B cell (primary cell): ENCODE measurements at regions not wholly inside any gene's neighbourhood (a gene's known extent, or its start where the extent isn't known, plus 50 kb on each side); places are given as distances from the start of the nearest gene placed in this dataset.

Source experiments
- ATAC-seq: fragments of 200-7000 bp; cut with Tn5 transposase; one replicate; pipeline ENCODE4 v1.10.0; 2021; ENCODE audit warnings: low read depth, mild to moderate bottlenecking, moderate number of reproducible peaks, moderate library complexity
- CTCF ChIA-PET: fragments of 350-600 bp; sonication (Branson Sonifier 250); formaldehyde crosslinking; loops from one replicate; lab custom pipeline; 2021; ENCODE audit warnings: antibody characterized with exemption, inconsistent platforms; lab: Charles Lee
- POLR2A ChIA-PET: fragments of 350-600 bp; sonication (Branson Sonifier 250); formaldehyde crosslinking; loops from one replicate; lab custom pipeline; 2021; ENCODE audit warnings: antibody characterized with exemption; lab: Charles Lee
- DNase-seq: peaks from one replicate; pipeline ENCODE4 v3.0.0; 2013
- H2AFZ ChIP-seq: 2 replicates; pipeline ENCODE4 v1.6.1; 2012; ENCODE audit warnings: mild to moderate bottlenecking, low read depth, low read length; ENCODE audit not compliant: insufficient read depth, poor library complexity, severe bottlenecking
- H3K27ac ChIP-seq, 2 donors: 1 replicate in 1 of 2; 2 replicates in 1 of 2; pipeline ENCODE4 v1.5.1; 2012 to 2013; ENCODE audit warnings: low read length in 2 of 2, mild to moderate bottlenecking in 2 of 2, moderate library complexity in 1 of 2
- H3K27me3 ChIP-seq, 4 experiments: fragments of 200-600 bp in 1 of 4; sonication (generic) in 1 of 4; replicated peaks in 1 of 4; 1 replicate in 2 of 4; 2 replicates in 2 of 4; pipeline versions ENCODE4 v1.6.1 to v1.7.0; 2013 to 2016; ENCODE audit warnings: low read length in 3 of 4, mild to moderate bottlenecking in 2 of 4, mixed read lengths in 1 of 4, moderate library complexity in 1 of 4; ENCODE audit not compliant: insufficient read depth in 4 of 4, control insufficient read depth in 3 of 4; ENCODE audit errors: control extremely low read depth in 1 of 4
- H3K36me3 ChIP-seq, 2 experiments: replicated peaks in 1 of 2; 1 replicate in 1 of 2; 2 replicates in 1 of 2; pipeline versions ENCODE4 v1.6.1 to v1.7.1; 2013; ENCODE audit warnings: low read length in 1 of 2; ENCODE audit not compliant: insufficient read depth in 2 of 2, control insufficient read depth in 1 of 2; ENCODE audit errors: control extremely low read depth in 1 of 2, extremely low read depth in 1 of 2
- H3K4me1 ChIP-seq, 2 donors: fragments of 200-600 bp in 1 of 2; sonication (generic) in 1 of 2; 1 replicate in 1 of 2; 2 replicates in 1 of 2; pipeline versions ENCODE4 v1.5.1 to v1.6.1; 2013 to 2017; ENCODE audit warnings: low read length in 2 of 2; ENCODE audit not compliant: control insufficient read depth in 2 of 2, insufficient read depth in 2 of 2
- H3K4me2 ChIP-seq: replicated peaks from 2 replicates; pipeline ENCODE3; 2012; ENCODE audit warnings: mild to moderate bottlenecking, low read depth, low read length; ENCODE audit not compliant: poor library complexity, severe bottlenecking
- H3K4me3 ChIP-seq, 5 experiments: fragments of 200-600 bp in 1 of 5; sonication (generic) in 1 of 5; 1 replicate in 3 of 5; 2 replicates in 2 of 5; pipeline versions ENCODE4 v1.5.1 to v1.7.0; 2011 to 2016; ENCODE audit warnings: low read length in 4 of 5, mild to moderate bottlenecking in 4 of 5, low read depth in 2 of 5, control low read depth in 1 of 5, moderate library complexity in 1 of 5; ENCODE audit not compliant: insufficient read depth in 1 of 5; ENCODE audit errors: control extremely low read depth in 1 of 5, extremely low read depth in 1 of 5
- H3K79me2 ChIP-seq: fragments of 200-600 bp; sonication (generic); one replicate; pipeline ENCODE4 v1.6.0; 2016; ENCODE audit warnings: low read length; ENCODE audit not compliant: control insufficient read depth, insufficient read depth
- H3K9ac ChIP-seq: fragments of 200-600 bp; sonication (generic); 2 replicates; pipeline ENCODE4 v1.6.1; 2017; ENCODE audit warnings: mild to moderate bottlenecking, low read length, moderate library complexity
- H3K9me3 ChIP-seq, 3 donors: one replicate each; pipeline versions ENCODE4 v1.6.1 to v1.7.1; 2013; ENCODE audit warnings: low read length in 2 of 3; ENCODE audit not compliant: control insufficient read depth in 2 of 3, insufficient read depth in 1 of 3; ENCODE audit errors: control extremely low read depth in 1 of 3
- H4K20me1 ChIP-seq: 2 replicates; pipeline ENCODE4 v1.6.0; 2012; ENCODE audit warnings: mild to moderate bottlenecking, low read length; ENCODE audit not compliant: insufficient read depth, control insufficient read depth, poor library complexity, severe bottlenecking
- H3K27ac Mint-ChIP-seq: one replicate; pipeline ENCODE4 v1.8.0; 2021; ENCODE audit warnings: mixed read lengths
- H3K27me3 Mint-ChIP-seq: one replicate; pipeline ENCODE4 v1.8.0; 2021; ENCODE audit warnings: mixed read lengths
- H3K4me1 Mint-ChIP-seq: one replicate; pipeline ENCODE4 v1.8.0; 2021; ENCODE audit warnings: mixed read lengths
- H3K4me3 Mint-ChIP-seq: one replicate; pipeline ENCODE4 v1.8.0; 2021; ENCODE audit warnings: mixed read lengths
- H3K9me3 Mint-ChIP-seq: one replicate; pipeline ENCODE4 v1.8.0; 2022; ENCODE audit warnings: mixed read lengths; ENCODE audit not compliant: insufficient read depth
- CTCF ChIP-seq: fragments of 200-600 bp; IDR thresholded peaks from one replicate; pipeline ENCODE4 v1.8.0; 2022; ENCODE audit warnings: antibody characterized with exemption, mild to moderate bottlenecking
- EZH2 ChIP-seq: IDR thresholded peaks from 2 replicates; pipeline ENCODE4 v1.6.1; 2012; ENCODE audit warnings: borderline replicate concordance, low read depth, mild to moderate bottlenecking, moderate library complexity, low read length; ENCODE audit not compliant: insufficient read depth, poor library complexity, severe bottlenecking
- WGBS: methylation state at CpG from one replicate; pipeline ENCODE4 v1.1.5; 2013; ENCODE audit warnings: missing lambda C conversion rate; ENCODE audit not compliant: insufficient coverage; 5-methylcytosine and 5-hydroxymethylcytosine counted together
- intact Hi-C: fragments of 100-400 bp; cut with micrococcal nuclease; formaldehyde crosslinking; loops from one replicate; pipeline ENCODE4 v1.10.0; 2022

- H3K27me3 ChIP-seq, result no peaks in the 10 kb centered on the region
- DNase-seq (no peak), ATAC-seq (no peak)
- ChIA-PET CTCF (no interaction called here), POLR2A (no interaction called here)
- no peak overlapping the region for H3K4me3 ChIP-seq
- H2AFZ ChIP-seq, result no peak overlapping the region
- no peaks in the 10 kb centered on the region for H3K9me3 ChIP-seq
- Mint-ChIP-seq H3K9me3 (peaks cover 2% of the 10 kb centered on the region), H3K27me3 (no peaks in the 10 kb centered on the region), H3K27ac (no peak overlapping the region), H3K4me3 (no peak overlapping the region), H3K4me1 (no peaks in the 10 kb centered on the region)
- no peak overlapping the region for H3K27ac ChIP-seq
- H4K20me1 ChIP-seq, result no peaks in the 10 kb centered on the region
- no CpG with 5 or more reads among the region's 2 CpGs for WGBS
- TF ChIP-seq CTCF (no peak), EZH2 (no peak)
- H3K4me1 ChIP-seq, result no peaks in the 10 kb centered on the region
- H3K36me3 ChIP-seq, result no peaks in the 10 kb centered on the region
- intact Hi-C loops, result no loop called here
- H3K79me2 ChIP-seq, result no peaks in the 10 kb centered on the region
- H3K9ac ChIP-seq, result no peak overlapping the region
- H3K4me2 ChIP-seq, result no peak overlapping the region
These were observed 628.1 kb downstream of the IGSF11 start for GRCh38 chr3:118406562-118406961.

GRCh38 chr3:118408431-118408830 lies 626.2 kb downstream of the IGSF11 start:
- H3K4me2 ChIP-seq, result no peak overlapping the region
- no peaks in the 10 kb centered on the region for H3K36me3 ChIP-seq
- H3K4me3 Mint-ChIP-seq, result no peak overlapping the region
- no peak for ATAC-seq
- no peaks in the 10 kb centered on the region for H3K27me3 Mint-ChIP-seq
- ChIA-PET CTCF (no interaction called here), POLR2A (no interaction called here)
- no peak for TF ChIP-seq CTCF
- TF ChIP-seq EZH2, result no peak
- no peaks in the 10 kb centered on the region for H3K9me3 Mint-ChIP-seq
- no peak overlapping the region for H3K9ac ChIP-seq
- no peak overlapping the region for H3K27ac ChIP-seq
- no peak for DNase-seq
- H3K27ac Mint-ChIP-seq, result no peak overlapping the region
- no peak overlapping the region for H3K4me3 ChIP-seq
- H3K4me1 Mint-ChIP-seq, result no peaks in the 10 kb centered on the region
- no peaks in the 10 kb centered on the region for H3K27me3 ChIP-seq
- no peaks in the 10 kb centered on the region for H3K4me1 ChIP-seq
- intact Hi-C loops, result no loop called here
- no peaks in the 10 kb centered on the region for H4K20me1 ChIP-seq
- no peaks in the 10 kb centered on the region for H3K79me2 ChIP-seq
- H3K9me3 ChIP-seq, result no peaks in the 10 kb centered on the region
- H2AFZ ChIP-seq, result no peak overlapping the region
